ENCODE measurements at regions not wholly inside any gene's neighbourhood (a gene's known extent, or its start where the extent isn't known, plus 50 kb on each side); places are given as distances from the start of the nearest gene placed in this dataset.

- TF ChIP-seq, protein P1, sequence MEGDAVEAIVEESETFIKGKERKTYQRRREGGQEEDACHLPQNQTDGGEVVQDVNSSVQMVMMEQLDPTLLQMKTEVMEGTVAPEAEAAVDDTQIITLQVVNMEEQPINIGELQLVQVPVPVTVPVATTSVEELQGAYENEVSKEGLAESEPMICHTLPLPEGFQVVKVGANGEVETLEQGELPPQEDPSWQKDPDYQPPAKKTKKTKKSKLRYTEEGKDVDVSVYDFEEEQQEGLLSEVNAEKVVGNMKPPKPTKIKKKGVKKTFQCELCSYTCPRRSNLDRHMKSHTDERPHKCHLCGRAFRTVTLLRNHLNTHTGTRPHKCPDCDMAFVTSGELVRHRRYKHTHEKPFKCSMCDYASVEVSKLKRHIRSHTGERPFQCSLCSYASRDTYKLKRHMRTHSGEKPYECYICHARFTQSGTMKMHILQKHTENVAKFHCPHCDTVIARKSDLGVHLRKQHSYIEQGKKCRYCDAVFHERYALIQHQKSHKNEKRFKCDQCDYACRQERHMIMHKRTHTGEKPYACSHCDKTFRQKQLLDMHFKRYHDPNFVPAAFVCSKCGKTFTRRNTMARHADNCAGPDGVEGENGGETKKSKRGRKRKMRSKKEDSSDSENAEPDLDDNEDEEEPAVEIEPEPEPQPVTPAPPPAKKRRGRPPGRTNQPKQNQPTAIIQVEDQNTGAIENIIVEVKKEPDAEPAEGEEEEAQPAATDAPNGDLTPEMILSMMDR (IDR thresholded peaks at IDR 0.05; ENCODE audit: insufficient read depth, low read depth, low read length): no peak
- DNase-seq (ENCODE audit: low read depth): no peak
- no peak overlapping the region for H3K4me3 ChIP-seq (ENCODE audit: low read depth, low read length)
Observed at GRCh38 chr13:111045170-111045569, 69.9 kb upstream of the ARHGEF7 start.

DNA sequence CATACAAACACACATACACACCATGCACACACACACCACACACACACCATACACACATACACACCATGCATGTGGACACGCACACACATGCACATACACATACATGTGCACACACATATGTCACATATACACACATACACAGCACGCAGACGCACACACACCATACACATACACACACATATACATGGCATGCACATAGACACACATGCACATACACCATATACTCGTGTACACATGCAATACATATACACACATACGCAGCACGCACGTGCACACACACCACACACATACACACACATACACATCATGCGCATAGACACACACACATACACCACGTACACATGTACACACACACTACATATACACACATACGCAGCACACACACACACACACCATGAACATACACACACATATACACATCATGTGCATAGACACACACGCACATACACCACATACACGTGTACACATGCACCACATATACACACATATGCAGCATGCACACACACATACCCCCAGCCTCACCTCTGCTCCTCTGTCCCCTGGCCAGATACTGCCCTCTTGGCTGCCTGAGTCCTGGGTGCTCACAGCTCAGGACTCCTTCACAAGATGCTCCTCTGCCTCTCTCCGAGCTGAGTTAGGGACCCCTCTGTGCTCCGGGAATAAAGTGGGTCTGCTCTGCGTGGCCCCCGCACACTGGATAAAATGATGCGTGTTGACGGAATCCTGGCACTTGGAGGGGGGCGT lies 70.9 kb upstream of the ARHGEF7 start:
- TF ChIP-seq, protein P1 (IDR thresholded peaks at IDR 0.05; ENCODE audit: insufficient read depth, low read depth, low read length): no peak
- no peak for DNase-seq (ENCODE audit: low read depth)
- no peak overlapping the region for H3K4me3 ChIP-seq (ENCODE audit: low read depth, low read length)

GRCh38 chr13:111043575-111043982 lies 71.5 kb upstream of the ARHGEF7 start:
- TF ChIP-seq, protein P1 (IDR thresholded peaks at IDR 0.05; ENCODE audit: insufficient read depth, low read depth, low read length): no peak
- DNase-seq (ENCODE audit: low read depth): peak; percentile 67
- no peak overlapping the region for H3K4me3 ChIP-seq (ENCODE audit: low read depth, low read length)

GRCh38 chr13:111042661-111043226 lies 72.4 kb upstream of the ARHGEF7 start:
- TF ChIP-seq, protein P1 (IDR thresholded peaks at IDR 0.05; ENCODE audit: insufficient read depth, low read depth, low read length): no peak
- DNase-seq (ENCODE audit: low read depth): no peak
- H3K4me3 ChIP-seq (ENCODE audit: low read depth, low read length): no peak overlapping the region

DNA sequence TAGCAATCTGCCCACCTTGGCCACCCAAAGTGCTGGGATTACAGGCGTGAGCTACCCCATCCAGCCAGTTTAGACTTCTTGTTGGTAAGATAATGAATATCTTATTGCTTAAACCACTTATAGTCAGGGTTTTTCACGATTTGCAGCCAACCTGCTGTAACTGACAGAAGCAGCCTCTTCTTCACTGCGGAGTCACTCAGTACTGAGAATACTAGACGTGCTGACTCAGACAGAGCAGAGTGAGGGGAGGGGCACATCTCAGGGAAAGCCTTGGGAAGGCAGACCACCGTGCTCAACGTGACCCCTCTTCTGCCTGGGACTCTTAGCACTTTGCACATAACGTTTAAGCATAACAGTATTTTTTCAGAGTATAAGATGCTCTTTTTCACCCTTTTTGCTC lies 74.3 kb upstream of the ARHGEF7 start:
- no peak for DNase-seq (ENCODE audit: low read depth)
- no peak overlapping the region for H3K4me3 ChIP-seq (ENCODE audit: low read depth, low read length)
- TF ChIP-seq, protein P1 (IDR thresholded peaks at IDR 0.05; ENCODE audit: insufficient read depth, low read depth, low read length): no peak

DNA sequence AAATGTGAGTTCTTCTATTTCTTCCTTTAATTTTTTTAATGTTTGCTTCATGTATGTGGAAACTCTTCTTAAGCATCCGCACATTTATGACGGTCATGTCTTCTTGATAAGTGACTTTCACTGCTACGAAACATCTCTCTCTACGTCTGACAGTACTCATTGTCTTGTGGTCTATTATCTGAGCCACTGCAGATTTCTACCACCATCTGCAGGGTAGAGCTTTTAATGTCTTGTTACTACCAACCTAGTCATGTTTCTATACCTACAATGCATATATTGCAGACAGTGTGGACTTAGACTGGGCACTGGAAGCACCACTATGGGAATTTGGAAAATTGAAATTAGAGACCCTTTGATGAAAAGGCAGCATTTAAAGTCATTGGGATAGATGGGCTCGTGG lies 75.4 kb upstream of the ARHGEF7 start:
- no peak overlapping the region for H3K4me3 ChIP-seq (ENCODE audit: low read depth, low read length)
- no peak for DNase-seq (ENCODE audit: low read depth)
- TF ChIP-seq, protein P1 (IDR thresholded peaks at IDR 0.05; ENCODE audit: insufficient read depth, low read depth, low read length): no peak
